SJCRH30 (cell line): ENCODE measurements at regions not wholly inside any gene's neighbourhood (a gene's known extent, or its start where the extent isn't known, plus 50 kb on each side); places are given as distances from the start of the nearest gene placed in this dataset.
"Not testable (repeated sequence)": the region's sequence is repeated elsewhere in the genome, so short reads cannot be mapped to it uniquely, and the experiment has no call there.

Experiments
- DNase-seq, 2 experiments: peaks; one replicate each; pipeline ENCODE4 v3.0.0-alpha.2; 2015 to 2020
- H3K27ac ChIP-seq: fragments of 250-450 bp; sonication (Bioruptor Pico); 2 replicates; pipeline ENCODE4 v1.5.1; 2020; ENCODE audit warnings: mild to moderate bottlenecking, moderate library complexity
- H3K27me3 ChIP-seq: fragments of 250-450 bp; sonication (Bioruptor Pico); 2 replicates; pipeline ENCODE4 v1.5.1; 2020; ENCODE audit warnings: mild to moderate bottlenecking, moderate library complexity
- H3K36me3 ChIP-seq: fragments of 250-450 bp; sonication (Bioruptor Pico); 2 replicates; pipeline ENCODE4 v1.5.1; 2020; ENCODE audit warnings: mild to moderate bottlenecking, moderate library complexity
- H3K4me1 ChIP-seq: fragments of 250-450 bp; sonication (Bioruptor Pico); 2 replicates; pipeline ENCODE4 v1.5.1; 2020; ENCODE audit warnings: mild to moderate bottlenecking, moderate library complexity
- H3K4me3 ChIP-seq: fragments of 250-450 bp; sonication (Bioruptor Pico); 2 replicates; pipeline ENCODE4 v1.5.1; 2020; ENCODE audit warnings: mild to moderate bottlenecking, moderate library complexity
- H3K9me3 ChIP-seq: fragments of 250-450 bp; sonication (Bioruptor Pico); replicated peaks from 2 replicates; pipeline ENCODE4 v1.5.1; 2020; ENCODE audit warnings: mild to moderate bottlenecking, moderate library complexity

DNA sequence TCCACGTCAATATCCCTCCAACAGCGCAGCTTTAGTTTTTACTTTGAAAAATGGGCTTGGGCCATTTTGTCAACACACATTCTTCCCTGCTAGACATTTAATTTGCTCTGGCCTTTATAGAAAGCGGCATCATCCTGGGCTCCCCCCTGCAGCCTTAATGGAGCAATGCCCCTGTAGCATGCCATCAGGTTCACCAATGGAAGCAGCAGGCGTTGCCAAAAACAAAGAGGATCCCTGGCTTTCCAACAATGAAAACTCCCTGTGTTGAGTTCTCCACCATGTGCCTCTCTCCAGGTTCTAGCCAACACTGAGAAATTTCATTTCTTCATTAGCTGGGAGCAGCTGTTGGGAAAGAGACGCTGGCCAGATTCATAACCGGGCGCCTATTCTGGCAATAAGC is 139.5 kb downstream of the ZNF622 start:
- DNase-seq: no peak
- Histone ChIP-seq H3K4me1 (no peaks in the 10 kb centered on the region), H3K27me3 (no peaks in the 10 kb centered on the region), H3K36me3 (no peaks in the 10 kb centered on the region), H3K27ac (no peak overlapping the region), H3K9me3 (no peaks in the 10 kb centered on the region), H3K4me3 (no peak overlapping the region)

DNA sequence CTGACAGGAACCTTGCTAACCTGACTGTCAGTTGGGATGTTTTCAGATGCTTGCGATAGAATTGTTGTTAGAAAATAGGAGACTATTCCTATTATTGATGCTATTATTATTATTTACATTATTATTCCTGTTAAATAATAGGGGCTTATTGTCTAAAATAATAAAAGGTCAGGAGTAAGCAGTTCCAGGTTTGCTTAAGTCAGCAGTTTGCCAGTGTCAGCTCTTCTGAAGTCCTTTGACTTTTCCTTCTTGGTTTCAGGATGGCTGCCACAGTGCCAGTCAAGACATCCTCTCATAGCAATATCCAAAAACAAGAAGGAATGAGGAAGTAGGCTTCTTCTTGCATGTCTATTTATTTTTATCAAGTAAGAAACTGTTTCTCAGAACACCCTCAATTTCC is 141.7 kb upstream of the MARCHF11 start:
- no peaks in the 10 kb centered on the region for H3K9me3 ChIP-seq
- H3K4me1 ChIP-seq: no peaks in the 10 kb centered on the region
- H3K27ac ChIP-seq: no peak overlapping the region
- DNase-seq: no peak
- no peaks in the 10 kb centered on the region for H3K27me3 ChIP-seq
- no peak overlapping the region for H3K4me3 ChIP-seq
- no peaks in the 10 kb centered on the region for H3K36me3 ChIP-seq

DNA sequence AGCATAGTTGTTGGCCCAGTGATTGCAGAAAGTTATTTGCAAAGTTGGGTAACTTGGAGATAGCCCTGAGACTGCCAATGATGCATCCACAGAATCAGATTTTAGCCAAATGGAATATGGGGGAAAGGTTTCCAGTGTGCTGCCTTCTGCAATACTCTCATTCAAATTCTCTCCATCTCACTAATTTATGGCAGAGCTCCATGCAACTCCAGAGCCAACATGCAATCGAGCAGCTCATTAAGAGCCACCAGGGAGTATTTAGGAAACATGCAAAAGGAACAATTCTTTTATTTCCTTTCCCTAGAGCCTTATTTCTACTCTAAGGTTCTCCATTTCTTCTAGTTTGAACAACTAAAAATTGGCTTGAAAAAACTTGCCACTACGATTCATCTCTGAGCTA is 135.9 kb upstream of the MARCHF11 start:
- Histone ChIP-seq H3K36me3 (no peaks in the 10 kb centered on the region), H3K4me3 (no peak overlapping the region), H3K4me1 (no peaks in the 10 kb centered on the region), H3K27me3 (no peaks in the 10 kb centered on the region), H3K27ac (no peak overlapping the region), H3K9me3 (no peaks in the 10 kb centered on the region)
- DNase-seq: no peak

DNA sequence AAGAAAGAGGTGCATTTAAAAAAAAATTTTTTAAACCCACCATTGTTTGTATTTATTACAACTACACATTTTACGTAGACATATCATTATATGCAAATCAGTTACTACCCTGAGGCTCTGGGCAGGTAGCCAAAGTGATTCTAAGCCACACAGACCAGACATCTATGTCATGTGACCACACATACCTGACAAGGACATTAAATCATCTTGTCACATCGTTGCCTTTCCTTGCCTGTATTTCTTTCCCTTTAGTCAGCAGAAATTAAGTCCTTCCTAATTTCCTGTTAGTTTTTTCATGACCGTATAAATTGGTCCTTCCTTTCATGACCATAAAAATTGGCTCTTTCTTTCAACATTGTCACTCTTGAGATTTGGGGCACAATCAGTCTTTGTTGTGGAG is 134.2 kb upstream of the MARCHF11 start:
- H3K36me3 ChIP-seq: no peaks in the 10 kb centered on the region
- no peak overlapping the region for H3K4me3 ChIP-seq
- H3K27ac ChIP-seq: no peak overlapping the region
- no peak for DNase-seq
- no peaks in the 10 kb centered on the region for H3K4me1 ChIP-seq
- H3K9me3 ChIP-seq: no peaks in the 10 kb centered on the region
- no peaks in the 10 kb centered on the region for H3K27me3 ChIP-seq

DNA sequence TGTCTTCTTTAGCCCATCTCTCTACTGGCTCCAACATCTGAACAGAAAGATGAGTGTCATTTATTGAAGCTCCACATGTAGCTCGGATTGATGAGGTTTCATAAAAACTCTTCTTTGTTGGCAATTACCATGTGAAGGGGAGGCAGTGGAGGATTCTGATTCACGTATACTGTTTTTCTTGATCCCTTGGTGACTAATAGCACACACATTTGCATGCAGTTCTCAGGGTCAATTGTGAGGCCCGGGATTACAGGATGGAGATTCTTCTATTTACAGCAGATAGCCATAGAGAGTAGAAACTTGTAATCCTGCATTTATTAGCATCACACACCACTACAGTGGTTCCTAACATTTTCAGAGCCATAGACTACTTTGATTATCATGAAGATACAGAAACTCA is 133.2 kb upstream of the MARCHF11 start:
- Histone ChIP-seq H3K9me3 (no peaks in the 10 kb centered on the region), H3K27me3 (no peaks in the 10 kb centered on the region), H3K36me3 (no peaks in the 10 kb centered on the region), H3K4me1 (no peaks in the 10 kb centered on the region), H3K27ac (no peak overlapping the region), H3K4me3 (no peak overlapping the region)
- no peak for DNase-seq

DNA sequence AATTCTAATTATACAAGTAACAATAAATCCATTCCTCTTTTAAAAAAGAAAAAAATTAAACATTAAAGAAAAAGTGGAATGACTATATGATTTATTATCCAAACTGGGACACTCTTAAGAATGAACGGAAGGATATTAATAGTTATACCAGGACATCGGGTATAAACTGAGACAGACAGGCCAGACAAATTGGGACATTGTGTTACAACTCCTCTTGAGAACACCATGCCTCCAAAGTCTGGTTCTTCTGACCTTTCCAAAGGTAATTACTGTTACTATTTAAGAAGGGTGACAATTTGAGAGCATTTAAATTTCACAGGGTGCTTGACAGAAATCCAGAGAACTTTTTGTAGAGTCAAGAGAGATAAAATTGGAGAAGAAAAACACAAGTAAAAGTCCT is 132.1 kb upstream of the MARCHF11 start:
- H3K27ac ChIP-seq: no peak overlapping the region
- DNase-seq: no peak
- H3K4me1 ChIP-seq: no peaks in the 10 kb centered on the region
- no peak overlapping the region for H3K4me3 ChIP-seq
- H3K9me3 ChIP-seq: no peaks in the 10 kb centered on the region
- H3K27me3 ChIP-seq: no peaks in the 10 kb centered on the region
- H3K36me3 ChIP-seq: no peaks in the 10 kb centered on the region

DNA sequence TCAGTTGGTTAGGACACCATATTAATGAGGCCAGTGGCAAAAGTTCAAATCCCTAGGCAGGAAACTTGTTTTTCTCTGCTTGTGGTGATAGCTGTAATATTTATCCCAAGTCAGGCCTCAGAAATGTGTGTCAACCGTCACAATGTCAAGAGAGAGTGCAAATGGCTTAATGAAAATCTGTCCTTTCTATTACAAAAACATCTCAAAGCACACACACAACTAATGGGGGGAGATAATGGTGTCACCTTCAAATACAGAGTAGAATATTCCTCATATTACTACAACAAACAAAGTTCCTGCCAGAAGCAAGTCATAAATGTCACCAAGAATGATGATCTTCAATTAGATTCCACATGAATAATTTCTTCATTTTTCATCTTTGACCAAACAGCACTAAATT is 127.2 kb upstream of the MARCHF11 start:
- Histone ChIP-seq H3K4me1 (no peaks in the 10 kb centered on the region), H3K4me3 (no peak overlapping the region), H3K27ac (no peak overlapping the region), H3K36me3 (no peaks in the 10 kb centered on the region), H3K27me3 (no peaks in the 10 kb centered on the region), H3K9me3 (no peaks in the 10 kb centered on the region)
- no peak for DNase-seq

DNA sequence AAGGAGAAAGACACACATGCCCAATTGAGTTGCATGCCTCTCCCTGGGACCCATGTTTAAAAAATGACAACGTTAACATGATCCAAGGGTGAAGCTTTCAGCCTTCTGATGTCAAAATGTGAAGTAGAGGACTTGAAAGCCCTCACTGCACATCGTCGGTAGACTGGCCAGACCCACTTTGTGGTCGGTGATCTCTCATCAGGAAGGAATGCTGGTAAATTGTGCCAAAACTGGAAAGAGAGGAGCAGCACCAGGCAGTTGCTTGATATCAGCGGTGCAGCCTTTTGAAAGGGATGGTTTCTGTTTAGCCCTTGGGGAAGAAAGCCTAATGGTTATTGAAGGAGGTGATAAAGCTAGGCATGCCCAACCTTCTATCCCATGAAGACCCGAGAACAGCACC is 125.3 kb upstream of the MARCHF11 start:
- H3K4me1 ChIP-seq: no peaks in the 10 kb centered on the region
- no peak overlapping the region for H3K4me3 ChIP-seq
- H3K27me3 ChIP-seq: no peaks in the 10 kb centered on the region
- DNase-seq: no peak
- no peak overlapping the region for H3K27ac ChIP-seq
- H3K36me3 ChIP-seq: no peaks in the 10 kb centered on the region
- H3K9me3 ChIP-seq: no peaks in the 10 kb centered on the region

DNA sequence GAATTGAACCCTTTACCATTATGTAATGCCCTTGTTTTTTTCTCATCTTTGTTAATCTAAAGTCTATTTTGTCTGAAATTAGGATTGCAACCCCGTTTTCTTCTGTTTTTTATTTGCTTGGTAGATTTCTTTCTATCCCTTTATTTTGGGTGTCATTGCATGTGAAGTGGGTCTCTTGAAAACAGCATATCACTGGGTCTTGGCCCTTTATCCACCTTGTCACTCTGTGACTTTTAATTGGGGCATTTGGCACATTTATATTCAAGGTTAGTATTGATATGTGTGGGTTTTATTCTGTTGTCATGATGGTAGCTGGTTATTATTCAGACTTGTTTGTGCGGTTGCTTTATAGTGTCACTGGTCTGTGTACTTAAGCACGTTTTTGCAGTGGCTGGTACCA is 117.4 kb upstream of the MARCHF11 start:
- no peak for DNase-seq

DNA sequence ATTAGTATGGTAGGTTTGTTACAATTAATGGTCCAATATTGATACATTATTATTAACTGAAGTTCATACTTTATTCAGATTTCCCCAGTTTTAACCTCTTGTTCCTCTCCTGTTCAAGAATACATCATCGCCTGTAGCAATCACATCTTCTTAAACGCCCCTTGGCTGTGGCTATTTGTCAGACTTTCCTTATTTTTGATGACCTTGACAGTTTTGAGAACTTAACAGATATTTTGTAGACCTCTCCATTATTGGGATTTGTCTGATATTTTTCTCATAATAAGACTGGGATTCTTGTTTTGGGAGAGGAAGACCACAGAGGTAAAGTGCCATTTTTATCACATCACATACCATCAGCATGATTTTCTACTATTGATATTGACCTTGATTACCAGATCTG is 112.3 kb upstream of the MARCHF11 start:
- Histone ChIP-seq H3K27me3 (no peaks in the 10 kb centered on the region), H3K36me3 (no peaks in the 10 kb centered on the region), H3K9me3 (0 out of 2 replicates have a peak, but pooled peaks cover under 1% of the 10 kb centered on the region), H3K4me3 (no peak overlapping the region), H3K27ac (no peak overlapping the region), H3K4me1 (no peaks in the 10 kb centered on the region)
- no peak for DNase-seq

More for the DNA sequence above, 117.4 kb upstream of the MARCHF11 start:
- Histone ChIP-seq H3K27me3 (no peaks in the 10 kb centered on the region), H3K36me3 (no peaks in the 10 kb centered on the region), H3K27ac (no peak overlapping the region), H3K4me3 (no peak overlapping the region), H3K4me1 (no peaks in the 10 kb centered on the region), H3K9me3 (0 out of 2 replicates have a peak, but pooled peaks cover 4% of the 10 kb centered on the region)

DNA sequence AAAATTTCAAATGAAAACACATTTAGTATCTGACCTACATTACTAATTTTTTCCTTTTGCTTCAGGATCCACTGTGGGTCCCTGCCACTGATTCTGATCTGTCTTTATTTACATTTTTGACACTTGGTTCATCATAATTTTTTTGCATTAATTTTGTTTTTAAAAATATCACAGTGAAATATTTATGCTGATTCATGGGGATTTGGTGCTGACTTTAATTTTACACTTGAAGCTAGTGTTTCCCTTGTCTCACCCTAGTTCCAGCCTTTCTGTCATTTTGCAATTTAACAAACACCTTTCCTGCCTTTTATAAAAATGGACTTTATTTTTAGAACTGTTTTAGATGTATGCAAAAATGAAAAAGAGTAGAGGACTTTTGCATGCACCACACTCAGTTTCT is 111.9 kb upstream of the MARCHF11 start:
- Histone ChIP-seq H3K9me3 (no peaks in the 10 kb centered on the region), H3K4me1 (no peaks in the 10 kb centered on the region), H3K27me3 (no peaks in the 10 kb centered on the region), H3K4me3 (no peak overlapping the region), H3K36me3 (no peaks in the 10 kb centered on the region), H3K27ac (no peak overlapping the region)
- DNase-seq: no peak

DNA sequence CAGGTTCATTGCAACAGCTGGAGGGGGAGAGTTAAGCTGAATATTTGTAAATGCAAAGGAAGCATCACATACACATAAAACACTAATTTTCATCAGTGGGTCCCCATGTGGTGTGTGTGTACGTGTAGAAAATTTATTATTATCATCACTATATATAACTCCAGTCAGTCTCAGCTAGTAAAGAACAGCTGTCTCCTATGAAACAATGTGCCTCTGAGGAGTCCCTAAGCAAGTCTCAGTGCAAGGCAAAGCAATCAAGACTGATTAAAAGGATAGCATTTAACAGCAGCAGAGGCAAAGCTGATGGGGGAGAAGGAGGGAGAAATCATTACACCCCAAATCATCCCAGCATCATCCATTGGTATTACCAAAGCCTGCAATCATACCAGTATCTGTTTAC is 104.2 kb upstream of the MARCHF11 start:
- Histone ChIP-seq H3K4me1 (no peaks in the 10 kb centered on the region), H3K27ac (no peak overlapping the region), H3K9me3 (no peaks in the 10 kb centered on the region), H3K36me3 (no peaks in the 10 kb centered on the region), H3K4me3 (no peak overlapping the region), H3K27me3 (no peaks in the 10 kb centered on the region)
- no peak for DNase-seq

DNA sequence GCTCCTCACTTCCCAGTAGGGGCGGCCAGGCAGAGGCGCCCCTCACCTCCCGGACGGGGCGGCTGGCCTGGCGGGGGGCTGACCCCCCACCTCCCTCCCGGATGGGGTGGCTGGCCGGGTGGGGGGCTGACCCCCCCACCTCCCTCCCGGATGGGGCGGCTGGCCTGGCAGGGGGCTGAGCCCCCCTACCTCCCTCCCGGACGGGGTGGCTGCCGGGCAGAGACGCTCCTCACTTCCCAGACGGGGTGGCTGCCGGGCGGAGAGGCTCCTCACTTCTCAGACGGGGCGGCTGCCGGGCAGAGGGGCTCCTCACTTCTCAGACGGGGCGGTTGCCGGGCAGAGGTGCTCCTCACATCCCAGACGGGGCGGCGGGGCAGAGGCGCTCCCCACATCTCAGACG is 97.3 kb upstream of the MARCHF11 start:
- not testable (repeated sequence) for H3K4me3 ChIP-seq, H3K27ac ChIP-seq, H3K36me3 ChIP-seq, H3K9me3 ChIP-seq, H3K4me1 ChIP-seq, DNase-seq, H3K27me3 ChIP-seq

DNA sequence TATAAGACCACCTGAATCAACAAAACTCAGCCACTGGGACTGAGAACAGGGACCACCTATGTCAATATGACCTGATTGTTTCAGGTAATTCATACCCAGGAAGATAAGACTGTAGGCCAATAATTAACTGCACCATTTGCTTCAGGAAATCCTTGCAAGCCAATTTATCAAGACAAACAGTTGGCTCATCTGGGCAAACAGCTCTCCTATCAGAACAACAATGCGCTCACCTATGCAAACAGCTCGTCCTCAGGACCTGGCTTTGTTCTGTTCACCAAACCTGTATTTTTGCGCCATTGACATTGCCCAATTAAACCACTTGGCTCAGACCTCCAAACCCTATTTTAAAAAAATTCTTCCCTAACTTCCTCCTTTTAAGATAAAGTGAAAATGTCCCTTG is 92.3 kb upstream of the MARCHF11 start:
- Histone ChIP-seq H3K36me3 (no peaks in the 10 kb centered on the region), H3K27ac (no peak overlapping the region), H3K4me3 (no peak overlapping the region), H3K27me3 (no peaks in the 10 kb centered on the region), H3K4me1 (no peaks in the 10 kb centered on the region), H3K9me3 (no peaks in the 10 kb centered on the region)
- no peak for DNase-seq

DNA sequence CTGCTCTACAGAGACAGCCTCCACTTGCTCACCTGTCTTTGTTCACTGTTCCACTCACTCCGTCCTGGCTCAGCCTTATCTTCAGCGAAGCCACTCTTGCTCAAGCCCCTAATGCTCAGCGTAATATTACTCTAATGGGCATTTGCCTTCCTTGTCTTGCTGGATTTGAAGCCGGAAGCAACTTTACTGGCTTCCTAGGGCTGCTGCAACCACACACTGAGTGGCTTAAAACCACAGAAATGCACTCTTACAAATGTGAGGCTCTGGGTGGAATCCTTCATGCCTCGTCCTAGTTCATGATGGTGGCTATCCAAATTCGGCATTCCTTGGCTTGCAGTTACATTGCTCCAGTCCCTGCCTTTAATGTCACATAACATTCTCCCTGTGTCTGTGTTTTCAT is 85.5 kb upstream of the MARCHF11 start:
- Histone ChIP-seq H3K27ac (no peak overlapping the region), H3K27me3 (no peaks in the 10 kb centered on the region), H3K36me3 (no peaks in the 10 kb centered on the region), H3K4me3 (no peak overlapping the region), H3K9me3 (no peaks in the 10 kb centered on the region), H3K4me1 (no peaks in the 10 kb centered on the region)
- DNase-seq: peak; percentile 2 to 27

DNA sequence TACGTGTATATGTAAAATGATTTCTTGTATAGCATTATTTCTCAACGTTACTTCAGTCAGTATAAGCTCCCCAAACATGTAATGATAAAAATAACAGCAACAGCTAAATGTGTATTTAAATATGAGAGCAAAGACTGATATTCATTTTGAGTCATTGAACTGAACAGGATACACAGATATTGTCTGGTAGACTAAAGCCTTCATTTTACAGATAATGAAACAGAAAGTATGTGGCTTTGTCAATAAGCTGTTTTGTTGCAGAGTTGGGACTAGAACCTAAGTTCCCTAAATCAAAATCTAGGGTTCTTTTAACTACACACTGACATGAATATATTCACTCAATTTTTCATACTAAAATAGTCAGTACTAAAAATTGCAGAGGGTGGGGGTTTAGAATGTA is 80.4 kb upstream of the MARCHF11 start:
- no peak for DNase-seq
- no peaks in the 10 kb centered on the region for H3K4me1 ChIP-seq
- H3K4me3 ChIP-seq: no peak overlapping the region
- H3K36me3 ChIP-seq: no peaks in the 10 kb centered on the region
- H3K27me3 ChIP-seq: no peaks in the 10 kb centered on the region
- H3K9me3 ChIP-seq: no peaks in the 10 kb centered on the region
- no peak overlapping the region for H3K27ac ChIP-seq

DNA sequence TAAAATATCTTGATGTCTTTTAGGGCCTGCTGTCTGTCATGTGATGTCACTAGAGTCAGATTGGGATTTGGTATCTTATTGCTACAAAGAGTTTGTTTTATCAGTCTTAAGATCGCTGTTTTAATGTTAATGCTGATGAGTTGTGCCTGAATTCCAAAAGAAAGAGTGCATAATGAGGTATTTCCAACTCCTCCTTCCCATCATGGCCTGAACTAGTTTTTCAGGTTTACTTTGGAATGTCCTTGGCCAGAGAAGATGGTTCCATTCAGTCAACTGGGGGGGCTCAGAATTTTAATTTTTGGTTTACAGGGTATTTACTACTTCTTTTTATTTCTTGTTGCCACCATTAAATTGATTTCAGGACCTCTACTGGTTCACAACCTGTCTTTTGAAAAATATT is 74.3 kb upstream of the MARCHF11 start:
- H3K36me3 ChIP-seq: no peaks in the 10 kb centered on the region
- H3K9me3 ChIP-seq: no peaks in the 10 kb centered on the region
- H3K4me3 ChIP-seq: no peak overlapping the region
- no peak overlapping the region for H3K27ac ChIP-seq
- no peaks in the 10 kb centered on the region for H3K27me3 ChIP-seq
- DNase-seq: no peak
- H3K4me1 ChIP-seq: no peaks in the 10 kb centered on the region
